Left colon (tissue), 2 donors: ENCODE measurements at regions not wholly inside any gene's neighbourhood (a gene's known extent, or its start where the extent isn't known, plus 50 kb on each side); places are given as distances from the start of the nearest gene placed in this dataset.
"Not testable (repeated sequence)": the region's sequence is repeated elsewhere in the genome, so short reads cannot be mapped to it uniquely, and the experiment has no call there.

Source experiments
- ATAC-seq: fragments of 200-7000 bp; cut with Tn5 transposase; one replicate; pipeline ENCODE4 v1.9.1; 2020; ENCODE audit warnings: mild to moderate bottlenecking, moderate library complexity
- DNase-seq, 2 donors: peaks; one replicate each; pipeline ENCODE4 v3.0.0-alpha.2; 2020
- intact Hi-C, 2 donors: fragments of 100-400 bp; cut with DNase I in 1 of 2; cut with micrococcal nuclease in 1 of 2; formaldehyde crosslinking; loops; one replicate each; pipeline versions ENCODE4 v1.11.2 to v1.14.0; 2022; cut with DNase I, micrococcal nuclease
- donor health status: DM: no; HTN: no; CAD: no.
- donor health status: DM: yes; HTN: yes; CAD: no.

- intact Hi-C loops, ATAC-seq, DNase-seq: not testable (repeated sequence)
Observed at GRCh38 chr5:119299242-119299614, 56.6 kb upstream of the TNFAIP8 start.

- ATAC-seq, intact Hi-C loops: not testable (repeated sequence)
- peak in 1 of 2 donors; percentile 54 for DNase-seq
Observed at GRCh38 chr5:119299615-119300310, 56.1 kb upstream of the TNFAIP8 start.

- intact Hi-C loops: no loop called here
- ATAC-seq (no peak), DNase-seq (no peak)
Observed at GRCh38 chr5:119300311-119300670, 55.5 kb upstream of the TNFAIP8 start.

GRCh38 chr5:119301210-119301609 is 54.6 kb upstream of the TNFAIP8 start:
- DNase-seq: no peak
- intact Hi-C loops: no loop called here
- no peak for ATAC-seq

GRCh38 chr5:119301906-119302305 is 53.9 kb upstream of the TNFAIP8 start:
- no peak for DNase-seq
- ATAC-seq: no peak

GRCh38 chr5:119302449-119302848 is 53.4 kb upstream of the TNFAIP8 start:
- ATAC-seq (no peak), DNase-seq (no peak)
- intact Hi-C loops: no loop called here

More at GRCh38 chr5:119301906-119302305, 53.9 kb upstream of the TNFAIP8 start:
- intact Hi-C loops: no loop called here

GRCh38 chr5:119302916-119303897 is 52.6 kb upstream of the TNFAIP8 start:
- DNase-seq (no peak), ATAC-seq (no peak)
- intact Hi-C loops: no loop called here

- ATAC-seq: no peak
- intact Hi-C loops: no loop called here
- DNase-seq: no peak
Observed at GRCh38 chr5:119304439-119305211, 51.2 kb upstream of the TNFAIP8 start.
